Daoy (cell line): ENCODE measurements at regions not wholly inside any gene's neighbourhood (a gene's known extent, or its start where the extent isn't known, plus 50 kb on each side); places are given as distances from the start of the nearest gene placed in this dataset.

Experiments used
- DNase-seq: peaks from one replicate; pipeline ENCODE4 v3.0.0-alpha.2; 2015; ENCODE audit warnings: low read depth

- DNase-seq: no peak
Measured at GRCh38 chr3:168157099-168157700, 61.5 kb upstream of the GOLIM4 start.

GRCh38 chr3:168156479-168156878 lies 60.8 kb upstream of the GOLIM4 start:
- no peak for DNase-seq

GRCh38 chr3:168155303-168155702 lies 59.6 kb upstream of the GOLIM4 start:
- no peak for DNase-seq

- no peak for DNase-seq
Measured at GRCh38 chr3:168154089-168154488, 58.4 kb upstream of the GOLIM4 start.

- DNase-seq: no peak
Measured at GRCh38 chr3:168152149-168152548, 56.4 kb upstream of the GOLIM4 start.
